ENCODE measurements at regions not wholly inside any gene's neighbourhood (a gene's known extent, or its start where the extent isn't known, plus 50 kb on each side); places are given as distances from the start of the nearest gene placed in this dataset.

- no peak for TF ChIP-seq CTCF (IDR thresholded peaks at IDR 0.05; ENCODE audit: insufficient read depth, low read depth, low read length, missing control alignments)
- peak; percentile 15 for DNase-seq (ENCODE audit: low read depth)
- H3K4me3 ChIP-seq (ENCODE audit: low read length): no peak overlapping the region
Measured at GRCh38 chr1:162942916-162943559, 82.1 kb upstream of the CCDC190 start.

GRCh38 chr1:162941024-162941423 is 80.0 kb upstream of the CCDC190 start:
- no peak for DNase-seq (ENCODE audit: low read depth)
- no peak overlapping the region for H3K4me3 ChIP-seq (ENCODE audit: low read length)
- no peak for TF ChIP-seq CTCF (IDR thresholded peaks at IDR 0.05; ENCODE audit: insufficient read depth, low read depth, low read length, missing control alignments)

- no peak for DNase-seq (ENCODE audit: low read depth)
- no peak overlapping the region for H3K4me3 ChIP-seq (ENCODE audit: low read length)
- TF ChIP-seq CTCF (IDR thresholded peaks at IDR 0.05; ENCODE audit: insufficient read depth, low read depth, low read length, missing control alignments): no peak
Measured at GRCh38 chr1:162939035-162939434, 78.1 kb upstream of the CCDC190 start.

GRCh38 chr1:162937716-162938395 is 76.9 kb upstream of the CCDC190 start:
- no peak overlapping the region for H3K4me3 ChIP-seq (ENCODE audit: low read length)
- no peak for DNase-seq (ENCODE audit: low read depth)
- no peak for TF ChIP-seq CTCF (IDR thresholded peaks at IDR 0.05; ENCODE audit: insufficient read depth, low read depth, low read length, missing control alignments)

GRCh38 chr1:162930976-162931560 is 70.1 kb upstream of the CCDC190 start:
- no peak for TF ChIP-seq CTCF (IDR thresholded peaks at IDR 0.05; ENCODE audit: insufficient read depth, low read depth, low read length, missing control alignments)
- no peak for DNase-seq (ENCODE audit: low read depth)
- H3K4me3 ChIP-seq (ENCODE audit: low read length): no peak overlapping the region

- no peak overlapping the region for H3K4me3 ChIP-seq (ENCODE audit: low read length)
- no peak for DNase-seq (ENCODE audit: low read depth)
- TF ChIP-seq CTCF (IDR thresholded peaks at IDR 0.05; ENCODE audit: insufficient read depth, low read depth, low read length, missing control alignments): no peak
Measured at GRCh38 chr1:162930532-162930931, 69.6 kb upstream of the CCDC190 start.

Data from epithelial cell of esophagus (primary cell).